T47D (cell line): ENCODE measurements at regions not wholly inside any gene's neighbourhood (a gene's known extent, or its start where the extent isn't known, plus 50 kb on each side); places are given as distances from the start of the nearest gene placed in this dataset.
"Not testable (repeated sequence)": the region's sequence is repeated elsewhere in the genome, so short reads cannot be mapped to it uniquely, and the experiment has no call there.

Source experiments
- DNase-seq, 2 experiments: peaks; one replicate each; pipeline versions ENCODE4 v3.0.0 to v3.0.0-alpha.2; 2011 to 2012; ENCODE audit warnings: low read depth in 1 of 2, low spot score in 1 of 2
- JUND ChIP-seq: IDR thresholded peaks from 2 replicates; pipeline ENCODE4 v1.6.1; 2012; ENCODE audit warnings: low read depth
- in situ Hi-C: cut with HindIII; loops from 2 replicates; pipeline ENCODE4 v1.10.0; 2016; ENCODE audit warnings: low sequenced_read_pairs, low pct_unique_long_range_greater_than_20kb

GRCh38 chrX:3550871-3551270 lies 162.6 kb downstream of the PRKX start:
- in situ Hi-C loops = no loop called here
- DNase-seq = no peak
- no peak for TF ChIP-seq JUND

- no peak for TF ChIP-seq JUND
- in situ Hi-C loops = no loop called here
- DNase-seq = peak in 1 of 2 experiments; percentile 64
Measured at GRCh38 chrX:3550160-3550751, 163.2 kb downstream of the PRKX start.

- in situ Hi-C loops = no loop called here
- no peak for DNase-seq
Measured at GRCh38 chrX:3549411-3549911, 164.0 kb downstream of the PRKX start.

GRCh38 chrX:3548765-3549391 lies 164.6 kb downstream of the PRKX start:
- peak in 1 of 2 experiments; percentile 59 for DNase-seq
- in situ Hi-C loops = no loop called here

More at GRCh38 chrX:3549411-3549911, 164.0 kb downstream of the PRKX start:
- no peak for TF ChIP-seq JUND

GRCh38 chrX:3545901-3546300 lies 167.5 kb downstream of the PRKX start:
- no peak for TF ChIP-seq JUND
- peak in 1 of 2 experiments; percentile 38 for DNase-seq
- in situ Hi-C loops = no loop called here

More at GRCh38 chrX:3548765-3549391, 164.6 kb downstream of the PRKX start:
- TF ChIP-seq JUND = no peak

GRCh38 chrX:3541336-3541735 lies 172.1 kb downstream of the PRKX start:
- no peak for DNase-seq
- no peak for TF ChIP-seq JUND
- in situ Hi-C loops = no loop called here

- DNase-seq = no peak
- no peak for TF ChIP-seq JUND
- in situ Hi-C loops = no loop called here
Measured at GRCh38 chrX:3540105-3540504, 173.3 kb downstream of the PRKX start.

- in situ Hi-C loops = no loop called here
- TF ChIP-seq JUND = no peak
- no peak for DNase-seq
Measured at GRCh38 chrX:3532581-3533085, 180.8 kb downstream of the PRKX start.

- in situ Hi-C loops, DNase-seq: not testable (repeated sequence)
Measured at GRCh38 chrX:3531435-3531834, 182.0 kb downstream of the PRKX start.

GRCh38 chrX:3529466-3530010 lies 183.1 kb upstream of the MXRA5 start:
- no peak for DNase-seq
- TF ChIP-seq JUND = no peak
- in situ Hi-C loops = no loop called here

- in situ Hi-C loops = no loop called here
- TF ChIP-seq JUND = no peak
- DNase-seq = no peak
Measured at GRCh38 chrX:3527811-3528210, 181.4 kb upstream of the MXRA5 start.

- DNase-seq = no peak
- TF ChIP-seq JUND = no peak
- in situ Hi-C loops = no loop called here
Measured at GRCh38 chrX:3527166-3527565, 180.7 kb upstream of the MXRA5 start.

- TF ChIP-seq JUND = no peak
- in situ Hi-C loops = no loop called here
- DNase-seq = no peak
Measured at GRCh38 chrX:3526731-3527130, 180.3 kb upstream of the MXRA5 start.

GRCh38 chrX:3526071-3526470 lies 179.6 kb upstream of the MXRA5 start:
- TF ChIP-seq JUND = no peak
- no peak for DNase-seq
- in situ Hi-C loops = no loop called here
